ENCODE measurements at regions not wholly inside any gene's neighbourhood (a gene's known extent, or its start where the extent isn't known, plus 50 kb on each side); places are given as distances from the start of the nearest gene placed in this dataset.

DNA sequence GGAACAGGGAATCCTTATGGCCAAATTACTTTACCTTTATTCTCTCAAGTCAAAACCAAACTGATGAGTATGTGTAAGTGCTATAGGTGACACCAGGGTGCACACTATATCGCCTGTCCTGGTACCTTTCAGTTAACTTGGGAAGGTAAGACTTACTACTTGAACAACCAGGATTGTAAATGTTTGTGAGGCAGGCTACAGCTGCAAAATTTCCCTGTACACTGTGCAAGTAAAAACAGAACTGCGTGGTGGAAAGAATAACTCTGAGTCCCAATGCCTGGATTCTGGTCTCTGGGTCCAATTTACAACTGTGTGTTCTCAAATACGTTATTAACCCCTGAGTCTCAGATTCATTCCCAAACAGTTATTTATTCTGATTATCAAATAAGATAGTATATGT, 73.5 kb downstream of the TENT5C start:
- TF ChIP-seq CTCF (IDR thresholded peaks at IDR 0.05; ENCODE audit: low read length) (no peak), EZH2 (optimal IDR thresholded peaks at IDR 0.05; ENCODE audit: low read depth, low read length) (no peak)

Measured in MM.1S (cell line).